Osteocyte (in vitro differentiated cells): ENCODE measurements at regions not wholly inside any gene's neighbourhood (a gene's known extent, or its start where the extent isn't known, plus 50 kb on each side); places are given as distances from the start of the nearest gene placed in this dataset.

Source experiments
- DNase-seq: peaks from one replicate; pipeline ENCODE4 v3.0.0; 2021; ENCODE audit warnings: mixed read lengths; ENCODE audit not compliant: unreplicated experiment; ENCODE audit errors: extremely low spot score
- H3K27ac Mint-ChIP-seq: one replicate; pipeline ENCODE4 v1.8.0; 2021; ENCODE audit warnings: mild to moderate bottlenecking, mixed read lengths; ENCODE audit not compliant: unreplicated experiment
- H3K27me3 Mint-ChIP-seq: one replicate; pipeline ENCODE4 v1.8.0; 2021; ENCODE audit warnings: mixed read lengths; ENCODE audit not compliant: unreplicated experiment
- H3K36me3 Mint-ChIP-seq: one replicate; pipeline ENCODE4 v1.8.0; 2021; ENCODE audit warnings: mixed read lengths; ENCODE audit not compliant: unreplicated experiment
- H3K4me1 Mint-ChIP-seq: one replicate; pipeline ENCODE4 v1.8.0; 2021; ENCODE audit warnings: mixed read lengths; ENCODE audit not compliant: unreplicated experiment
- H3K4me3 Mint-ChIP-seq: one replicate; pipeline ENCODE4 v1.8.0; 2021; ENCODE audit warnings: mild to moderate bottlenecking, moderate library complexity, mixed read lengths; ENCODE audit not compliant: unreplicated experiment
- H3K9me3 Mint-ChIP-seq: one replicate; pipeline ENCODE4 v1.8.0; 2021; ENCODE audit warnings: mixed read lengths; ENCODE audit not compliant: unreplicated experiment
- TF ChIP-seq, protein P1 (sequence below): fragments of 200-600 bp; sonication (generic); IDR thresholded peaks from 2 replicates; pipeline ENCODE4 v1.5.0; 2021; ENCODE audit warnings: antibody characterized with exemption, mild to moderate bottlenecking, moderate library complexity

DNA sequence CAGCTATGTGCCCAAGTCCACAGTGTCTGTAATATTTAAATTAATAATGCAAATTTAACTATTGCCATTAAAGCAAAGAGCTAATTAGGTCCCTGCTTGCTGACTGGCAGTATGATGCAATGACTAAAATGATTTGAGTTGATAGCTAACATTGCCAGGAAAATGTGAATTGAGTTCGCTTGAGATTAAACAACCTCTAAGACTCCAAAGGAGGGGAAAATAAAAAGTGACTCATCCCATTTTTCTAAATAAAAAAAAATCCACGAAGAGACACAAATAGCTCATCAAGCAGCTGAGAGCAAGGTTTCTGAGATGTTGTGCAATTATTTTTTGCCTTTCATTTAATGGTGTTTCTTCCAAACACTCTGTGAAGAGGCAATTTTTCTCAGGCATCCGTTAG is 413.0 kb downstream of the MTX2 start:
- DNase-seq = no peak
- TF ChIP-seq, protein P1, sequence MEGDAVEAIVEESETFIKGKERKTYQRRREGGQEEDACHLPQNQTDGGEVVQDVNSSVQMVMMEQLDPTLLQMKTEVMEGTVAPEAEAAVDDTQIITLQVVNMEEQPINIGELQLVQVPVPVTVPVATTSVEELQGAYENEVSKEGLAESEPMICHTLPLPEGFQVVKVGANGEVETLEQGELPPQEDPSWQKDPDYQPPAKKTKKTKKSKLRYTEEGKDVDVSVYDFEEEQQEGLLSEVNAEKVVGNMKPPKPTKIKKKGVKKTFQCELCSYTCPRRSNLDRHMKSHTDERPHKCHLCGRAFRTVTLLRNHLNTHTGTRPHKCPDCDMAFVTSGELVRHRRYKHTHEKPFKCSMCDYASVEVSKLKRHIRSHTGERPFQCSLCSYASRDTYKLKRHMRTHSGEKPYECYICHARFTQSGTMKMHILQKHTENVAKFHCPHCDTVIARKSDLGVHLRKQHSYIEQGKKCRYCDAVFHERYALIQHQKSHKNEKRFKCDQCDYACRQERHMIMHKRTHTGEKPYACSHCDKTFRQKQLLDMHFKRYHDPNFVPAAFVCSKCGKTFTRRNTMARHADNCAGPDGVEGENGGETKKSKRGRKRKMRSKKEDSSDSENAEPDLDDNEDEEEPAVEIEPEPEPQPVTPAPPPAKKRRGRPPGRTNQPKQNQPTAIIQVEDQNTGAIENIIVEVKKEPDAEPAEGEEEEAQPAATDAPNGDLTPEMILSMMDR = no peak
- no peak overlapping the region for H3K27ac Mint-ChIP-seq
- no peaks in the 10 kb centered on the region for H3K9me3 Mint-ChIP-seq
- no peaks in the 10 kb centered on the region for H3K4me1 Mint-ChIP-seq
- H3K4me3 Mint-ChIP-seq = no peak overlapping the region
- peaks cover 4% of the 10 kb centered on the region for H3K27me3 Mint-ChIP-seq
- no peaks in the 10 kb centered on the region for H3K36me3 Mint-ChIP-seq

DNA sequence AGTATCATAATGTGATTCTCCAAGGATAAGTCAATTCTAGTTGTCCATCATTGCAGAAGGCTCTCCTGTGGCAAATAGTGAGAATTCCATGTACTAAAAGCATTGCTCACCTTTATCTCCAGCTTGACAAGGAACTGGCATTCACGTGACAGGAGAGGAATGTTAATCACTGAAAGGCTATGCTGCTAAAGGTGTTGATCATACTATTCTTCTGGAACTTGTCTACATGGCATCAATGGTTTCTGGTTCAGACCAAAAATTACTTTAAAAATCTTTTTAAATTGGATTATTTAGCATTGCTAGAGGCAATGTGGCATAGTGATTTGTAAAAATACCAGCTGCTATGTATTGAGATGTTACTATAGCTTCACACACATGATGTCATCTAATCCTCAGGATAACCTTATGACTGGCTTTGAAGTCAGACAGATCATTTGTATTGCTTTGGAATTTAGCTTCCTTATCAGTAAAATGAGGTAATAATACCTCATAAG is 414.4 kb downstream of the MTX2 start:
- Mint-ChIP-seq H3K4me1 (no peaks in the 10 kb centered on the region), H3K9me3 (no peaks in the 10 kb centered on the region), H3K27ac (no peak overlapping the region), H3K36me3 (no peaks in the 10 kb centered on the region), H3K4me3 (no peak overlapping the region), H3K27me3 (peaks cover 4% of the 10 kb centered on the region)
- no peak for DNase-seq
- TF ChIP-seq, protein P1 = no peak

DNA sequence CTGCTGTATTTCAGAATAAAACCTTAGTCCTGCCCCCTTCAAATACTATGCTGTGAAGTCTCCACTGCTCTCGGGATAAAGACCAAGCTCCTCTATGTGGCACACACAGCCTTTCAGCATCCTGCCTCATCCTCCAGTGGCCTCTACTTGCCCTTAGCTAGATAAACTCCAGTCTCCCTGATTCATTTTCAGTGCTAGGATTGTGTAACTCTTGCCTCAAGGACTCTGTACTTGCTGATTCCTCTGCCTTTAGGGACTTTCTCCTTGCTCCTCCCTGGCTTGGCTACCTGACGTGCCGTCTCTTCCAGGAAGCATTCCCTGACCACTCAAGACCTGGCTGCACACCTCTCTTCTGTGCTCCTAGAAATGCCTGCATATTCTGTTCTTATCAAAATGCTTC is 416.7 kb downstream of the MTX2 start:
- TF ChIP-seq, protein P1 = no peak
- DNase-seq = no peak
- no peak overlapping the region for H3K27ac Mint-ChIP-seq
- H3K4me3 Mint-ChIP-seq = no peak overlapping the region
- no peaks in the 10 kb centered on the region for H3K9me3 Mint-ChIP-seq
- no peaks in the 10 kb centered on the region for H3K4me1 Mint-ChIP-seq
- no peaks in the 10 kb centered on the region for H3K36me3 Mint-ChIP-seq
- peaks cover 4% of the 10 kb centered on the region for H3K27me3 Mint-ChIP-seq

DNA sequence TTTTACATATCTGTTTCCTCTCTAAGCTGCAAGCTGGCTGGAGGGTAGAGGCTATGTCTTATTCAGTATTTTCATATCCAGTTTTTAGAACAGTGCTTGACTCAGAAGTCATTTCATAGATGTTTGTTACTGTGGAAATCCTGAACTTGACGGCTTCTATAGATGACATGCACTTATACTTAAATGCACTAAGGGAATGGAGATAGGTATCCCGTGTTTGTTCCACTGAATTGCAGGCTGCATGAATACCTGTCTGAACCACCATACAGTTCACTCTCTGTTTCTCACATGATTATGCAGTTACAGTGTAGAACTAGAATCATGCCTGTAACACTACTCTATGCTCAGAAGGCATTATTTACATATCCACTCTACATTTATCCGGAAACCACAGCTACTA is 417.1 kb downstream of the MTX2 start:
- DNase-seq = no peak
- TF ChIP-seq, protein P1 = no peak
- no peaks in the 10 kb centered on the region for H3K4me1 Mint-ChIP-seq
- H3K9me3 Mint-ChIP-seq = no peaks in the 10 kb centered on the region
- no peaks in the 10 kb centered on the region for H3K36me3 Mint-ChIP-seq
- H3K27me3 Mint-ChIP-seq = peaks cover 4% of the 10 kb centered on the region
- no peak overlapping the region for H3K4me3 Mint-ChIP-seq
- no peak overlapping the region for H3K27ac Mint-ChIP-seq

DNA sequence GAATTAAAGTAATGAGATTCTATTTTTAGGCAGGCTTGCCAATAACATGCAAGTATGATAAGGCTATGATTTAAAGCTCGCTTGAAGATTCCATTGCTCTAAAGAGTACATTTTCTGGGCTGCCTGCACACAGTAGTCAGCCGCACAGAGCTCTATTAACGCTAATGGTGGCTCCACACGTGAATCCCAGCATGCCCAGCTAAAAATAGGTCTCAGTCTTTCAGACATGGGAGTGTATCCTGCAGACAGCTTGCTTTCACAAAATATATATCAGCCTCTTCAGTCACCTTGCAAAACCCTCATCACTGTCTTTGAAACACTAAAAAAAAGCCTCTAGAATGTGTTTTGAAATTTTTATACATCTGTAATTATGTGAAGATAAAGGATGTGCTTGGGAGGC is 418.1 kb downstream of the MTX2 start:
- Mint-ChIP-seq H3K4me3 (no peak overlapping the region), H3K27ac (no peak overlapping the region), H3K4me1 (no peaks in the 10 kb centered on the region), H3K9me3 (no peaks in the 10 kb centered on the region), H3K27me3 (peaks cover 6% of the 10 kb centered on the region), H3K36me3 (no peaks in the 10 kb centered on the region)
- no peak for DNase-seq
- TF ChIP-seq, protein P1 = no peak
